CD4-positive, alpha-beta T cell (primary cell): ENCODE measurements at regions not wholly inside any gene's neighbourhood (a gene's known extent, or its start where the extent isn't known, plus 50 kb on each side); places are given as distances from the start of the nearest gene placed in this dataset.

ENCODE experiments used
- ATAC-seq: fragments of 200-7000 bp; cut with Tn5 transposase; one replicate; pipeline ENCODE4 v1.10.0; 2022; ENCODE audit warnings: mild to moderate bottlenecking; ENCODE audit not compliant: poor library complexity
- CTCF ChIA-PET: fragments of 350-600 bp; sonication (Branson Sonifier 250); formaldehyde crosslinking; loops from one replicate; lab custom pipeline; 2021; ENCODE audit warnings: antibody characterized with exemption, inconsistent platforms; lab: Charles Lee
- POLR2A ChIA-PET: fragments of 350-600 bp; sonication (Branson Sonifier 250); formaldehyde crosslinking; loops from one replicate; lab custom pipeline; 2021; ENCODE audit warnings: antibody characterized with exemption, inconsistent platforms; lab: Charles Lee
- DNase-seq, 14 experiments: peaks; one replicate each; pipeline ENCODE4 v3.0.0-alpha.2; 2013 to 2020; ENCODE audit warnings: mixed read lengths in 2 of 14
- H3K27ac ChIP-seq, 2 donors: one replicate each; pipeline versions ENCODE4 v1.5.1 to v1.7.0; 2013; ENCODE audit warnings: low read length in 2 of 2, low read depth in 1 of 2, mild to moderate bottlenecking in 1 of 2
- H3K27me3 ChIP-seq, 2 experiments: 1 replicate in 1 of 2; 2 replicates in 1 of 2; pipeline versions ENCODE4 v1.6.1 to v1.7.0; 2013; ENCODE audit warnings: low read length in 2 of 2, control low read depth in 1 of 2, mild to moderate bottlenecking in 1 of 2, moderate library complexity in 1 of 2; ENCODE audit not compliant: insufficient read depth in 2 of 2, control insufficient read depth in 1 of 2
- H3K36me3 ChIP-seq: one replicate; pipeline ENCODE4 v1.6.1; 2013; ENCODE audit warnings: low read length, control low read depth; ENCODE audit not compliant: insufficient read depth
- H3K4me1 ChIP-seq: one replicate; pipeline ENCODE4 v1.6.1; 2013; ENCODE audit warnings: low read length, control low read depth; ENCODE audit not compliant: insufficient read depth
- H3K4me3 ChIP-seq: one replicate; pipeline ENCODE4 v1.5.1; 2013; ENCODE audit warnings: mild to moderate bottlenecking, low read length, moderate library complexity
- H3K9me3 ChIP-seq, 2 experiments: 1 replicate in 1 of 2; 2 replicates in 1 of 2; pipeline versions ENCODE4 v1.6.1 to v1.7.0; 2013; ENCODE audit warnings: low read length in 2 of 2, mild to moderate bottlenecking in 2 of 2, control low read depth in 1 of 2, moderate library complexity in 1 of 2; ENCODE audit not compliant: control insufficient read depth in 1 of 2, insufficient read depth in 1 of 2
- H3K27ac Mint-ChIP-seq: one replicate; pipeline ENCODE4 v1.8.0; 2020; ENCODE audit warnings: mixed read lengths
- H3K27me3 Mint-ChIP-seq: one replicate; pipeline ENCODE4 v1.8.0; 2021; ENCODE audit warnings: mixed read lengths
- H3K36me3 Mint-ChIP-seq: one replicate; pipeline ENCODE4 v1.8.0; 2021; ENCODE audit warnings: low read depth, mixed read lengths
- H3K4me1 Mint-ChIP-seq: one replicate; pipeline ENCODE4 v1.8.0; 2021; ENCODE audit warnings: low read depth, mixed read lengths
- H3K4me3 Mint-ChIP-seq: one replicate; pipeline ENCODE4 v1.8.0; 2020; ENCODE audit warnings: mild to moderate bottlenecking, mixed read lengths
- H3K9me3 Mint-ChIP-seq: one replicate; pipeline ENCODE4 v1.8.0; 2020; ENCODE audit warnings: mixed read lengths
- intact Hi-C, 2 experiments: fragments of 100-400 bp; cut with DNase I in 1 of 2; cut with micrococcal nuclease in 1 of 2; formaldehyde crosslinking; loops; one replicate each; pipeline versions ENCODE4 v1.15.1 to v1.9.0; 2023 to 2025; cut with DNase I, micrococcal nuclease
- TF ChIP-seq, protein P1 (sequence below): fragments of 200-600 bp; IDR thresholded peaks from one replicate; pipeline ENCODE4 v1.8.0; 2022; ENCODE audit warnings: antibody characterized with exemption, mild to moderate bottlenecking

DNA sequence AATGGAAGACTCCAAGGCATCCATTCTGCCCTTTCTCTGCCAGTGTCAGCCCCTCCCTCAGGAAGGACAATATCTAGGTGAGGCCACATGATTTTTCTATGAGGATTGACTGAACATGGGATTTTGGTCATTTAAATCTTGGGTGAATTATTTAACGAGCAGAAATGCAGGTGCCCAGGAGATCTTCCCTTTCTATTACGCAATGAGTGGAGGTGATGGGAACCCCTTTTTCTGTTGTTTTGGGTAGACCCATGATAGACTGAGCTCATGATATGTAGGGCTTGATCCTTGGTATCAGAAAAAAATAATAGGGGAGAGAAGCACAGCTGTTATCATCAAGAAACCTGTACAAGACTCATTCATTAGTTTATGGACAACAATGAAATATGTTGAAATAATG, 112.6 kb upstream of the SPTLC3 start:
- no peaks in the 10 kb centered on the region for H3K4me1 ChIP-seq
- DNase-seq (no peak), ATAC-seq (no peak)
- intact Hi-C loops = no loop called here
- H3K4me3 Mint-ChIP-seq = no peak overlapping the region
- TF ChIP-seq, protein P1, sequence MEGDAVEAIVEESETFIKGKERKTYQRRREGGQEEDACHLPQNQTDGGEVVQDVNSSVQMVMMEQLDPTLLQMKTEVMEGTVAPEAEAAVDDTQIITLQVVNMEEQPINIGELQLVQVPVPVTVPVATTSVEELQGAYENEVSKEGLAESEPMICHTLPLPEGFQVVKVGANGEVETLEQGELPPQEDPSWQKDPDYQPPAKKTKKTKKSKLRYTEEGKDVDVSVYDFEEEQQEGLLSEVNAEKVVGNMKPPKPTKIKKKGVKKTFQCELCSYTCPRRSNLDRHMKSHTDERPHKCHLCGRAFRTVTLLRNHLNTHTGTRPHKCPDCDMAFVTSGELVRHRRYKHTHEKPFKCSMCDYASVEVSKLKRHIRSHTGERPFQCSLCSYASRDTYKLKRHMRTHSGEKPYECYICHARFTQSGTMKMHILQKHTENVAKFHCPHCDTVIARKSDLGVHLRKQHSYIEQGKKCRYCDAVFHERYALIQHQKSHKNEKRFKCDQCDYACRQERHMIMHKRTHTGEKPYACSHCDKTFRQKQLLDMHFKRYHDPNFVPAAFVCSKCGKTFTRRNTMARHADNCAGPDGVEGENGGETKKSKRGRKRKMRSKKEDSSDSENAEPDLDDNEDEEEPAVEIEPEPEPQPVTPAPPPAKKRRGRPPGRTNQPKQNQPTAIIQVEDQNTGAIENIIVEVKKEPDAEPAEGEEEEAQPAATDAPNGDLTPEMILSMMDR = no peak
- no peak overlapping the region for H3K27ac ChIP-seq
- ChIA-PET CTCF (no interaction called here), POLR2A (no interaction called here)
- H3K4me1 Mint-ChIP-seq = no peaks in the 10 kb centered on the region
- no peak overlapping the region for H3K27ac Mint-ChIP-seq
- no peaks in the 10 kb centered on the region for H3K36me3 ChIP-seq
- H3K27me3 ChIP-seq = no peaks in the 10 kb centered on the region
- H3K9me3 Mint-ChIP-seq = no peaks in the 10 kb centered on the region
- H3K36me3 Mint-ChIP-seq = no peaks in the 10 kb centered on the region
- no peak overlapping the region for H3K4me3 ChIP-seq
- no peaks in the 10 kb centered on the region for H3K9me3 ChIP-seq
- no peaks in the 10 kb centered on the region for H3K27me3 Mint-ChIP-seq

DNA sequence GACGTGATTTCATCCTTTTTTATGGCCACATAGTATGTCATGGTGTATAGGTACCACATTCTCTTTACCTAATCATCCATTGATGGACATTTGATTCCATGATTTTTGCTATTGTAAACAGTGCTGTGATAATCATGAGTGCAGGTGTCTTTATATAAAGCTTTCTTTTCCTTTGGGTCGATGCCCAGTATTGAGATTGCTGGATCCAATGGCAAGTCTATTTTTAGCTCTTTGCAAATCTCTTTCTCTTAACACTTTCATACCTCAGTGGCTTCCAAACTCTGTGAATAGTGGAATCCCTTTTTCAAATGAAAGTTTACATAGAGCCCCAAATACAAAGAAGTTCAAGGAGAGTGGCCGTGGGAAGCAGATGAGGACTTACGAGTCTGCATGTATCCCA, 105.8 kb upstream of the SPTLC3 start:
- TF ChIP-seq, protein P1 = no peak
- no peaks in the 10 kb centered on the region for H3K36me3 Mint-ChIP-seq
- H3K4me1 Mint-ChIP-seq = no peaks in the 10 kb centered on the region
- H3K27me3 Mint-ChIP-seq = no peaks in the 10 kb centered on the region
- no peak overlapping the region for H3K27ac ChIP-seq
- peaks cover 0 to 3% of the 10 kb centered on the region in 2 experiments for H3K9me3 ChIP-seq
- ChIA-PET CTCF (no interaction called here), POLR2A (no interaction called here)
- H3K36me3 ChIP-seq = no peaks in the 10 kb centered on the region
- intact Hi-C loops = no loop called here
- no peak overlapping the region for H3K4me3 Mint-ChIP-seq
- no peaks in the 10 kb centered on the region for H3K4me1 ChIP-seq
- no peak for ATAC-seq
- H3K27ac Mint-ChIP-seq = no peak overlapping the region
- no peaks in the 10 kb centered on the region for H3K27me3 ChIP-seq
- H3K9me3 Mint-ChIP-seq = no peaks in the 10 kb centered on the region
- DNase-seq = no peak
- H3K4me3 ChIP-seq = no peak overlapping the region

DNA sequence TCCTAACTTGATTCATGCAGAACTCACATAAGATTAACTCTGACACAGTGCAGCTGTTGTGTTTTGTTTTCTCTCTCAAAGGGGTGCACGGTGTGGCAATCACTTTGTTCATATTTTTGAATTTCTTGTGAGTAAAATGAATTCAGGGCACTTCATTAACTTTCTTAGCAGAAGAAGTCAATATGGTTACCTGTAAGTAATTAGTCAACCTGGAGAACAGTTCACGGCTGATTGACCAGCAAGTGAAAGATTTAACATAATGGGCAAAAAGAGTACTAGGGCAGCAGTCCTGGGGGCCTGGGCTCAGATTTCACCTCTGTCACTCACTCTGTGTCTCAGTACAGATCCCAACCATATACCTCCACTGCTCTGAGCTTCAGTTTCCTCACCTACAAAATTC, 102.4 kb upstream of the SPTLC3 start:
- intact Hi-C loops = no loop called here
- Mint-ChIP-seq H3K36me3 (no peaks in the 10 kb centered on the region), H3K9me3 (no peaks in the 10 kb centered on the region), H3K4me1 (no peaks in the 10 kb centered on the region), H3K4me3 (no peak overlapping the region), H3K27me3 (no peaks in the 10 kb centered on the region), H3K27ac (no peak overlapping the region)
- Histone ChIP-seq H3K9me3 (peaks cover 0 to 3% of the 10 kb centered on the region in 2 experiments), H3K27me3 (no peaks in the 10 kb centered on the region), H3K4me3 (no peak overlapping the region), H3K36me3 (no peaks in the 10 kb centered on the region), H3K4me1 (no peaks in the 10 kb centered on the region), H3K27ac (no peak overlapping the region)
- ATAC-seq (no peak), DNase-seq (no peak)
- CTCF ChIA-PET = no interaction called here
- TF ChIP-seq, protein P1 = no peak
- POLR2A ChIA-PET = no interaction called here
